ENCODE measurements at regions not wholly inside any gene's neighbourhood (a gene's known extent, or its start where the extent isn't known, plus 50 kb on each side); places are given as distances from the start of the nearest gene placed in this dataset.

- intact Hi-C loops (cut with DNase I), result no loop called here
- no peak for DNase-seq
- Histone ChIP-seq H3K27me3 (no peaks in the 10 kb centered on the region), H3K4me1 (ENCODE audit: insufficient read depth) (no peaks in the 10 kb centered on the region), H3K27ac (no peak overlapping the region), H3K4me3 (no peak overlapping the region), H3K9me3 (no peaks in the 10 kb centered on the region), H3K36me3 (no peaks in the 10 kb centered on the region)
- WGBS, 3 donors, result 91 to 100% (median 97%) methylated on average over 1 of the region's 1 CpG
- TF ChIP-seq EP300 (IDR thresholded peaks at IDR 0.05), result no peak
- no peak for TF ChIP-seq CTCF (IDR thresholded peaks at IDR 0.05)
- no peak for TF ChIP-seq POLR2A (IDR thresholded peaks at IDR 0.05)
Observed at GRCh38 chr3:17964108-17964507, 221.7 kb upstream of the TBC1D5 start.

GRCh38 chr3:17955411-17955810 is 213.0 kb upstream of the TBC1D5 start:
- no peaks in the 10 kb centered on the region for H3K9me3 ChIP-seq
- no peaks in the 10 kb centered on the region for H3K4me1 ChIP-seq (ENCODE audit: insufficient read depth)
- no peaks in the 10 kb centered on the region for H3K36me3 ChIP-seq
- no peak for TF ChIP-seq EP300 (IDR thresholded peaks at IDR 0.05)
- TF ChIP-seq CTCF (IDR thresholded peaks at IDR 0.05), result no peak
- TF ChIP-seq POLR2A (IDR thresholded peaks at IDR 0.05), result no peak
- DNase-seq, result no peak
- intact Hi-C loops (cut with DNase I), result no loop called here
- no peaks in the 10 kb centered on the region for H3K27me3 ChIP-seq
- no peak overlapping the region for H3K4me3 ChIP-seq
- no peak overlapping the region for H3K27ac ChIP-seq

- H3K4me1 ChIP-seq (ENCODE audit: insufficient read depth), result no peaks in the 10 kb centered on the region
- H3K27me3 ChIP-seq, result no peaks in the 10 kb centered on the region
- H3K4me3 ChIP-seq, result no peak overlapping the region
- no peaks in the 10 kb centered on the region for H3K36me3 ChIP-seq
- WGBS, 3 donors, result 73 to 88% (median 74%) methylated on average over 1 of the region's 1 CpG
- DNase-seq, result no peak
- H3K27ac ChIP-seq, result no peak overlapping the region
- no peaks in the 10 kb centered on the region for H3K9me3 ChIP-seq
- TF ChIP-seq POLR2A (IDR thresholded peaks at IDR 0.05) (no peak), EP300 (IDR thresholded peaks at IDR 0.05) (no peak), CTCF (IDR thresholded peaks at IDR 0.05) (no peak)
- intact Hi-C loops (cut with DNase I), result no loop called here
Observed at GRCh38 chr3:17954801-17955200, 212.4 kb upstream of the TBC1D5 start.

- 84 to 88% (median 85%) methylated on average over 2 of the region's 2 CpGs for WGBS, 3 donors
- intact Hi-C loops (cut with DNase I), result no loop called here
- H3K27ac ChIP-seq, result no peak overlapping the region
- no peaks in the 10 kb centered on the region for H3K36me3 ChIP-seq
- no peak overlapping the region for H3K4me3 ChIP-seq
- H3K27me3 ChIP-seq, result no peaks in the 10 kb centered on the region
- no peak for DNase-seq
- TF ChIP-seq EP300 (IDR thresholded peaks at IDR 0.05) (no peak), CTCF (IDR thresholded peaks at IDR 0.05) (no peak)
- H3K4me1 ChIP-seq (ENCODE audit: insufficient read depth), result no peaks in the 10 kb centered on the region
- H3K9me3 ChIP-seq, result no peaks in the 10 kb centered on the region
Observed at GRCh38 chr3:17951241-17951640, 208.8 kb upstream of the TBC1D5 start.

GRCh38 chr3:17949101-17949500 is 206.7 kb upstream of the TBC1D5 start:
- no peak for TF ChIP-seq CTCF (IDR thresholded peaks at IDR 0.05)
- TF ChIP-seq EP300 (IDR thresholded peaks at IDR 0.05), result no peak
- TF ChIP-seq POLR2A (IDR thresholded peaks at IDR 0.05), result no peak
- no peaks in the 10 kb centered on the region for H3K36me3 ChIP-seq
- WGBS, 3 donors, result 70 to 75% (median 75%) methylated on average over 6 of the region's 6 CpGs
- no peaks in the 10 kb centered on the region for H3K4me1 ChIP-seq (ENCODE audit: insufficient read depth)
- H3K27me3 ChIP-seq, result no peaks in the 10 kb centered on the region
- H3K9me3 ChIP-seq, result no peaks in the 10 kb centered on the region
- H3K27ac ChIP-seq, result no peak overlapping the region
- H3K4me3 ChIP-seq, result no peak overlapping the region
- intact Hi-C loops (cut with DNase I), result no loop called here
- no peak for DNase-seq

Data from ovary (tissue), 7 donors.